GM12872 (cell line): ENCODE measurements at regions not wholly inside any gene's neighbourhood (a gene's known extent, or its start where the extent isn't known, plus 50 kb on each side); places are given as distances from the start of the nearest gene placed in this dataset.

Experiments
- TF ChIP-seq, protein P1 (sequence below): IDR thresholded peaks from 3 replicates; pipeline ENCODE4 v1.5.1; 2011; ENCODE audit warnings: low read depth, mild to moderate bottlenecking, low read length, moderate library complexity; ENCODE audit not compliant: insufficient read depth

DNA sequence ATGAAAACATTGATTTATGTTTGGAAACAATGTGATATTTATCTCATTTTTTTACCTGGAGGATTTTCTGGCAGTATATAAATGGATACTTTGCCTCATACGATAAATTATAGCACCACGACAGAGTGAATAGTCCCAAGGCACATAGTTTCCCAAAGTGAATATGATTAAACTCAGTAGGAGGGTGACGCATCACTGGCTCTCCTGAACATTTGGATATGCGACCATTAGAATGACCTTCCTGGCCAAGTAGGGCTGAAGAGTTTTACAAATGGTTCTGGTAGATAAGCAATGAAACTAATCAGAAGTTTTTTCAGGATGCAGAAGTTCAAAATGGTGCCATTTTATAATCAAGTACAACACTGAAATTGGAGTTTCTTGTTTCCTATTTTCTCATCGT, 397.7 kb downstream of the AASDHPPT start:
- TF ChIP-seq, protein P1, sequence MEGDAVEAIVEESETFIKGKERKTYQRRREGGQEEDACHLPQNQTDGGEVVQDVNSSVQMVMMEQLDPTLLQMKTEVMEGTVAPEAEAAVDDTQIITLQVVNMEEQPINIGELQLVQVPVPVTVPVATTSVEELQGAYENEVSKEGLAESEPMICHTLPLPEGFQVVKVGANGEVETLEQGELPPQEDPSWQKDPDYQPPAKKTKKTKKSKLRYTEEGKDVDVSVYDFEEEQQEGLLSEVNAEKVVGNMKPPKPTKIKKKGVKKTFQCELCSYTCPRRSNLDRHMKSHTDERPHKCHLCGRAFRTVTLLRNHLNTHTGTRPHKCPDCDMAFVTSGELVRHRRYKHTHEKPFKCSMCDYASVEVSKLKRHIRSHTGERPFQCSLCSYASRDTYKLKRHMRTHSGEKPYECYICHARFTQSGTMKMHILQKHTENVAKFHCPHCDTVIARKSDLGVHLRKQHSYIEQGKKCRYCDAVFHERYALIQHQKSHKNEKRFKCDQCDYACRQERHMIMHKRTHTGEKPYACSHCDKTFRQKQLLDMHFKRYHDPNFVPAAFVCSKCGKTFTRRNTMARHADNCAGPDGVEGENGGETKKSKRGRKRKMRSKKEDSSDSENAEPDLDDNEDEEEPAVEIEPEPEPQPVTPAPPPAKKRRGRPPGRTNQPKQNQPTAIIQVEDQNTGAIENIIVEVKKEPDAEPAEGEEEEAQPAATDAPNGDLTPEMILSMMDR: no peak

DNA sequence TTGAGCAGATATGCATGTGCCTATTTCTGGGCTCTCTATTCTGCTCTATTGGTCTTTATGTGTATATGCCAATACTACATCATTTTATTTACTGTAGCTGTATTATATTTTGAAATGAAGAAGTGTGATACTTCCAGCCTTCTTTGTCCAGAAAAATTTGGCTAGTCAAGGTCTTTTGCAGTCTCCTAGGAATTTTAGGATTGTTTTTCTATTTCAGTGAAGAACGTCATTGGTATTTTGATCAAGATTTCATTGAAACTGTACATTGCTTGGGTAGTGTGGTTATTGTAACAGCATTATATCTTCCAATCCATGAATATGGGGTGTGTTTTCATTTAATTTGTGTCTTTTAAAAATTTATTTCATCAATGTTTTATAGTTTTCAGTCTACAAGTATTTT, 400.3 kb downstream of the AASDHPPT start:
- TF ChIP-seq, protein P1: no peak

DNA sequence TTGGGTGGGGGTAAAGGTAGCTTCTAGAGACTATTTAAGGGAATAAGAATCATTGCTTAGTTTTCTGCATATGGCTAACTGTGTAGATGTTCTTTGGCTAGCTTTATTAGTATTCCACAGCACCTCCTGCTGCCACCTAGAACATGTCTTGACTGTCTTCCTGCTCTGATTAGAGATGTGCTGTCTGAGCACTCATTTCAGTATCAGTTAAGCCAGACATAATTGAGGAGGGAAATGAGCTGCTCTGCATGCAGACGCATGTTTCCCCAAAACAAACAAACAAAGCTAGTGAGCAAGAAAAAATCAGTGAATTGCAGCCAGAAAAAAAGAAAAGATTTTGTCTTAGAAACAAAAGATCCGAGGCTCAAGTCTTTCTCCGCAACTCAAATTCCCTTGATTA, 402.2 kb downstream of the AASDHPPT start:
- TF ChIP-seq, protein P1: no peak

DNA sequence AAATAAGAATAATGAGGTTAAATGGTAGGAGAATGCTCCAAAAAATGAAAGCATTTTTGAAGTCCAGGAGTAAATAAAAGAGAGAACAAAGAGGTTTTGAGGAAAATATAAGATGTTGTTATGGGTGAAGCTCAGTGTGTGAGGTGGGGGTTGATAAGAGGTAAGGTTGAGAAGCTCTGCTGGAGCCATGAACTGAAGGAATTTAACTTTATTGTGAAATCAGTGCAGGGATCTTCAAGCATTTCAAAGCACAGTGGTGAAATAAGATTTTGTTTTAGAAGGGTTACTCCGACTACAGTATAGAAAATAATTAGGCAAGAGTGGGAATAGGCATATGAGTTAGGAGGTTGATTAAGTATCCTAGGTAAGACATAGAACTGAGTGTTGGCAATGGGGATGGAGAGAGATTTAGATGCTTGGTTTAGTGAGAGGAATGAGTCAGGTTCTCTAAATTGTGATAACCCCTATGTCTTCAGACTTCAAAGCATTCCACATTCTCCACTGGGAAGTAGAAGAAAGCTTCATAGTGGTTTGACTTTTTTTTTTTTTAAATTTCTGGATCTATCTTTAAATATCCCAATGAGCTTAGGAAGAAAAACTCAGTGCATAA, 403.2 kb downstream of the AASDHPPT start:
- TF ChIP-seq, protein P1: no peak

DNA sequence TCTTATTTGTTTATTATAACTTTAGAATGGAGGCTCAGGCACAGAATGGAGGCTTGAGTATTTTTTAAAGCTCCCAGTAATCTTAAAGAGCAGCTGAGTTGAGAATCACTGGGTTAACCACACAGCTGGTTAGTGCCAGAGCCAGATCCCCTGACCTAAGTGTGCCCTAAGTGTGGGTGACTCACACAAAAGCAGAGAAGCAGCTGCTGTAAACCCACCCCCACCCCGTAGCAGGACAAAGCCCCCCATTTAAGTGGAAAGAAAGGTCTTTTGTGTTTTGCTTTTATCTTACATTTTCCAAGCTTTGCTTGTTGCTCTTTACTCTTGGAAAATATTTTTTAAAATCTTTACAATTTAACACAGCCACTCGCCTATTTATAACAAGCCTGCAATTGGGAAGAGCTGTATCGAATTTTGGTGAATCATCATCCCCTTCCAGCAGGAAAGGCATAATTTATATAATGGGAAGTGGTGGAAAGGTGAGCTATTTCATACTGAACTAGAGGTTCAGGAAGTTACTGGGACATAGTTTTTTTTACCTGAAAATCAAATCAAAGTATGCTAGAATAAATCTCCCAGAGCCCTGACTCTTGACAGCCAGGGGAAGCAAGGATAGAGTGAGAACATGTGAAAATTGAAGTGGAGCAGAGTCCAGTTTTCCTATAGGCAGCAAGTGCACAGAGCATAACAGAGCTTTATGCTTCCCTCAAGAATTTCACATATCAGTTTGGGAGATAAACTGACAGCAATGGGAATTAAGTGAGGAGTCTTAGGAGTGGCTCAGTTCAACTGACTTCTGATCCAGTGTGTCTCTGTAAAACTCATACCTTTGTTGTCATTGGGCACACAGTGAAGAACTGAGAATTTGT, 405.7 kb downstream of the AASDHPPT start:
- TF ChIP-seq, protein P1: no peak

DNA sequence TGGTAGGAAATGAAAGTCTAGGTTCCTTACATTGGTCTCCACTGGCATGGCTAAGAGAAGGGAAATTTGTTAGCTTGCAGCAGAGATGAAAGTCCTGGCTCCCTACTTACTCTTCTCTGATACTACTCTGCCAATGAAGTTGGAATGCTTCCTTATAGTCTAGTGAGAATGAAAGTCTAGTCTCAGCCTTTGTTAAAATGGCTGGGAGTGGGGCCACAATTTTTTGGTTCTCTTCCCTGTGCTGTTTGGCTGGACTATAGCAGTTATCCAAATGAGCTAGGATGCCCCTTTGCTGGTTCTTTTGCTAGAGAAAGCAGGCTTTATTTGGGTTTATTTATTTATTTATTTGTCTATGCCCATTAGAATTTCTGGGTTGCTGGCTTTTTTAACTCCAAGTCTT, 414.3 kb downstream of the AASDHPPT start:
- TF ChIP-seq, protein P1: no peak

DNA sequence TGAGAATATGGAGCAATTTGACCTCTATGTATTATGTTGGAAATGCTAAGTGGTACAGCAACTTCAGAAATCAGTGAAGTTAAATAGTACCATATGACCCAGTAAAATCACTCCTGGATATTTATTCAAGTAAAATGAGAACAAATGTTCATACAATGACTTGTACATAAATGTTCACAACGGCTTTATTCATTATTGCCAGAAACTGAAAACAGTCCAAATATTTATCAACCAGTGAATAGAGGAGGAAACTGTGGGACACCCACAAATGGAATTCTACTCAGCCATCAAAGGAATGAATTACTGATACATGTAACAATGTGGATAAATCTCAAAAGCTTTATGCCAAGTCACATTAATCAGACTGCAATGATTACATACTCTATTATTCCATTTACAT, 416.3 kb downstream of the AASDHPPT start:
- TF ChIP-seq, protein P1: no peak
